ENCODE measurements at regions not wholly inside any gene's neighbourhood (a gene's known extent, or its start where the extent isn't known, plus 50 kb on each side); places are given as distances from the start of the nearest gene placed in this dataset.

GRCh38 chr13:31873145-31873544 lies 133.8 kb downstream of the RXFP2 start:
- no peak overlapping the region for H3K27ac ChIP-seq (ENCODE audit: low read depth in 1 of 2, low read length in 2 of 2)
- no peak overlapping the region for H3K4me3 ChIP-seq (ENCODE audit: low read length in 2 of 2)
- 92 to 97% methylated on average over 2 of the region's 2 CpGs for WGBS, 2 donors
- no peak for ATAC-seq (ENCODE audit: low FRiP score)
- intact Hi-C loops (cut with DNase I) = no loop called here
- H3K36me3 ChIP-seq (ENCODE audit: control insufficient read depth in 1 of 2, insufficient read depth in 2 of 2, low read length in 1 of 2) = no peaks in the 10 kb centered on the region
- H3K27me3 ChIP-seq (ENCODE audit: control insufficient read depth in 1 of 2, insufficient read depth in 2 of 2, low read length in 1 of 2) = no peaks in the 10 kb centered on the region
- H3K4me1 ChIP-seq (ENCODE audit: control insufficient read depth in 1 of 2, insufficient read depth in 2 of 2, low read length in 2 of 2) = peaks cover 2 to 3% of the 10 kb centered on the region in 2 donors
- DNase-seq = no peak
- no peaks in the 10 kb centered on the region for H3K9me3 ChIP-seq (ENCODE audit: control insufficient read depth, low read length)

GRCh38 chr13:31875134-31875533 lies 135.8 kb downstream of the RXFP2 start:
- no peak for ATAC-seq (ENCODE audit: low FRiP score)
- no peaks in the 10 kb centered on the region for H3K36me3 ChIP-seq (ENCODE audit: control insufficient read depth in 1 of 2, insufficient read depth in 2 of 2, low read length in 1 of 2)
- no peak overlapping the region for H3K27ac ChIP-seq (ENCODE audit: low read depth in 1 of 2, low read length in 2 of 2)
- peaks cover 2 to 3% of the 10 kb centered on the region in 2 donors for H3K4me1 ChIP-seq (ENCODE audit: control insufficient read depth in 1 of 2, insufficient read depth in 2 of 2, low read length in 2 of 2)
- no peak for DNase-seq
- WGBS, 2 donors = 18 to 24% methylated on average over 3 of the region's 3 CpGs
- H3K9me3 ChIP-seq (ENCODE audit: control insufficient read depth, low read length) = no peaks in the 10 kb centered on the region
- H3K4me3 ChIP-seq (ENCODE audit: low read length in 2 of 2) = no peak overlapping the region
- intact Hi-C loops (cut with DNase I) = no loop called here
- H3K27me3 ChIP-seq (ENCODE audit: control insufficient read depth in 1 of 2, insufficient read depth in 2 of 2, low read length in 1 of 2) = no peaks in the 10 kb centered on the region

GRCh38 chr13:31878052-31878451 lies 138.7 kb downstream of the RXFP2 start:
- peaks cover 2 to 3% of the 10 kb centered on the region in 2 donors for H3K4me1 ChIP-seq (ENCODE audit: control insufficient read depth in 1 of 2, insufficient read depth in 2 of 2, low read length in 2 of 2)
- DNase-seq (no peak), ATAC-seq (ENCODE audit: low FRiP score) (no peak)
- no peaks in the 10 kb centered on the region for H3K27me3 ChIP-seq (ENCODE audit: control insufficient read depth in 1 of 2, insufficient read depth in 2 of 2, low read length in 1 of 2)
- no peak overlapping the region for H3K27ac ChIP-seq (ENCODE audit: low read depth in 1 of 2, low read length in 2 of 2)
- H3K4me3 ChIP-seq (ENCODE audit: low read length in 2 of 2) = no peak overlapping the region
- H3K9me3 ChIP-seq (ENCODE audit: control insufficient read depth, low read length) = no peaks in the 10 kb centered on the region
- intact Hi-C loops (cut with DNase I) = no loop called here
- H3K36me3 ChIP-seq (ENCODE audit: control insufficient read depth in 1 of 2, insufficient read depth in 2 of 2, low read length in 1 of 2) = no peaks in the 10 kb centered on the region
- WGBS, 2 donors = 87 to 91% methylated on average over 1 of the region's 1 CpG

- no peaks in the 10 kb centered on the region for H3K9me3 ChIP-seq (ENCODE audit: control insufficient read depth, low read length)
- DNase-seq = no peak
- no peaks in the 10 kb centered on the region for H3K27me3 ChIP-seq (ENCODE audit: control insufficient read depth in 1 of 2, insufficient read depth in 2 of 2, low read length in 1 of 2)
- H3K36me3 ChIP-seq (ENCODE audit: control insufficient read depth in 1 of 2, insufficient read depth in 2 of 2, low read length in 1 of 2) = no peaks in the 10 kb centered on the region
- no peak for ATAC-seq (ENCODE audit: low FRiP score)
- 99 to 100% methylated on average over 1 of the region's 1 CpG for WGBS, 2 donors
- intact Hi-C loops (cut with DNase I) = no loop called here
- H3K27ac ChIP-seq (ENCODE audit: low read depth in 1 of 2, low read length in 2 of 2) = no peak overlapping the region
- H3K4me1 ChIP-seq (ENCODE audit: control insufficient read depth in 1 of 2, insufficient read depth in 2 of 2, low read length in 2 of 2) = peaks cover 2% of the 10 kb centered on the region in 2 donors
- H3K4me3 ChIP-seq (ENCODE audit: low read length in 2 of 2) = no peak overlapping the region
These were observed 139.2 kb downstream of the RXFP2 start for GRCh38 chr13:31878495-31878894.

- peaks cover 0 to 2% of the 10 kb centered on the region in 2 donors for H3K4me1 ChIP-seq (ENCODE audit: control insufficient read depth in 1 of 2, insufficient read depth in 2 of 2, low read length in 2 of 2)
- H3K27ac ChIP-seq (ENCODE audit: low read depth in 1 of 2, low read length in 2 of 2) = no peak overlapping the region
- H3K36me3 ChIP-seq (ENCODE audit: control insufficient read depth in 1 of 2, insufficient read depth in 2 of 2, low read length in 1 of 2) = no peaks in the 10 kb centered on the region
- 78 to 84% methylated on average over 2 of the region's 2 CpGs for WGBS, 2 donors
- DNase-seq (no peak), ATAC-seq (ENCODE audit: low FRiP score) (no peak)
- H3K27me3 ChIP-seq (ENCODE audit: control insufficient read depth in 1 of 2, insufficient read depth in 2 of 2, low read length in 1 of 2) = no peaks in the 10 kb centered on the region
- intact Hi-C loops (cut with DNase I) = no loop called here
- no peaks in the 10 kb centered on the region for H3K9me3 ChIP-seq (ENCODE audit: control insufficient read depth, low read length)
- no peak overlapping the region for H3K4me3 ChIP-seq (ENCODE audit: low read length in 2 of 2)
These were observed 139.6 kb downstream of the RXFP2 start for GRCh38 chr13:31878955-31879354.

GRCh38 chr13:31880851-31881494 lies 141.6 kb downstream of the RXFP2 start:
- 59 to 63% methylated on average over 3 of the region's 3 CpGs for WGBS, 2 donors
- Histone ChIP-seq H3K27ac (ENCODE audit: low read depth in 1 of 2, low read length in 2 of 2) (no peak overlapping the region), H3K4me3 (ENCODE audit: low read length in 2 of 2) (no peak overlapping the region), H3K36me3 (ENCODE audit: control insufficient read depth in 1 of 2, insufficient read depth in 2 of 2, low read length in 1 of 2) (no peaks in the 10 kb centered on the region), H3K27me3 (ENCODE audit: control insufficient read depth in 1 of 2, insufficient read depth in 2 of 2, low read length in 1 of 2) (no peaks in the 10 kb centered on the region), H3K4me1 (ENCODE audit: control insufficient read depth in 1 of 2, insufficient read depth in 2 of 2, low read length in 2 of 2) (peaks cover 0 to 2% of the 10 kb centered on the region in 2 donors), H3K9me3 (ENCODE audit: control insufficient read depth, low read length) (no peaks in the 10 kb centered on the region)
- intact Hi-C loops (cut with DNase I) = no loop called here
- DNase-seq (no peak), ATAC-seq (ENCODE audit: low FRiP score) (no peak)

GRCh38 chr13:31881495-31881882 lies 142.2 kb downstream of the RXFP2 start:
- no peak overlapping the region for H3K4me3 ChIP-seq (ENCODE audit: low read length in 2 of 2)
- DNase-seq = no peak
- no peaks in the 10 kb centered on the region for H3K27me3 ChIP-seq (ENCODE audit: control insufficient read depth in 1 of 2, insufficient read depth in 2 of 2, low read length in 1 of 2)
- peaks cover 0 to 2% of the 10 kb centered on the region in 2 donors for H3K4me1 ChIP-seq (ENCODE audit: control insufficient read depth in 1 of 2, insufficient read depth in 2 of 2, low read length in 2 of 2)
- no peak for ATAC-seq (ENCODE audit: low FRiP score)
- WGBS, 2 donors = 87 to 89% methylated on average over 3 of the region's 3 CpGs
- no peaks in the 10 kb centered on the region for H3K9me3 ChIP-seq (ENCODE audit: control insufficient read depth, low read length)
- H3K36me3 ChIP-seq (ENCODE audit: control insufficient read depth in 1 of 2, insufficient read depth in 2 of 2, low read length in 1 of 2) = no peaks in the 10 kb centered on the region
- intact Hi-C loops (cut with DNase I) = no loop called here
- H3K27ac ChIP-seq (ENCODE audit: low read depth in 1 of 2, low read length in 2 of 2) = no peak overlapping the region

- H3K9me3 ChIP-seq (ENCODE audit: control insufficient read depth, low read length) = no peaks in the 10 kb centered on the region
- intact Hi-C loops (cut with DNase I) = no loop called here
- no peak overlapping the region for H3K4me3 ChIP-seq (ENCODE audit: low read length in 2 of 2)
- no peaks in the 10 kb centered on the region for H3K36me3 ChIP-seq (ENCODE audit: control insufficient read depth in 1 of 2, insufficient read depth in 2 of 2, low read length in 1 of 2)
- no peak for DNase-seq
- no peak for ATAC-seq (ENCODE audit: low FRiP score)
- 86 to 87% methylated on average over 10 of the region's 10 CpGs for whole genome bisulfite sequencing, 2 donors
- no peak overlapping the region for H3K27ac ChIP-seq (ENCODE audit: low read depth in 1 of 2, low read length in 2 of 2)
- no peaks in the 10 kb centered on the region for H3K27me3 ChIP-seq (ENCODE audit: control insufficient read depth in 1 of 2, insufficient read depth in 2 of 2, low read length in 1 of 2)
- peaks cover 0 to 2% of the 10 kb centered on the region in 2 donors for H3K4me1 ChIP-seq (ENCODE audit: control insufficient read depth in 1 of 2, insufficient read depth in 2 of 2, low read length in 2 of 2)
These were observed 143.5 kb downstream of the RXFP2 start for GRCh38 chr13:31882794-31883193.

- peak overlapping the region in 1 of 2 donors; percentile 59 for H3K27ac ChIP-seq (ENCODE audit: low read depth in 1 of 2, low read length in 2 of 2)
- peaks cover 0 to 2% of the 10 kb centered on the region in 2 donors for H3K4me1 ChIP-seq (ENCODE audit: control insufficient read depth in 1 of 2, insufficient read depth in 2 of 2, low read length in 2 of 2)
- no peak overlapping the region for H3K4me3 ChIP-seq (ENCODE audit: low read length in 2 of 2)
- DNase-seq (no peak), ATAC-seq (ENCODE audit: low FRiP score) (no peak)
- no peaks in the 10 kb centered on the region for H3K9me3 ChIP-seq (ENCODE audit: control insufficient read depth, low read length)
- H3K27me3 ChIP-seq (ENCODE audit: control insufficient read depth in 1 of 2, insufficient read depth in 2 of 2, low read length in 1 of 2) = no peaks in the 10 kb centered on the region
- 77 to 84% methylated on average over 1 of the region's 1 CpG for WGBS, 2 donors
- intact Hi-C loops (cut with DNase I) = no loop called here
- H3K36me3 ChIP-seq (ENCODE audit: control insufficient read depth in 1 of 2, insufficient read depth in 2 of 2, low read length in 1 of 2) = no peaks in the 10 kb centered on the region
These were observed 145.2 kb downstream of the RXFP2 start for GRCh38 chr13:31884556-31884955.

All from aorta (tissue), 5 donors.